ENCODE measurements at regions not wholly inside any gene's neighbourhood (a gene's known extent, or its start where the extent isn't known, plus 50 kb on each side); places are given as distances from the start of the nearest gene placed in this dataset.

DNA sequence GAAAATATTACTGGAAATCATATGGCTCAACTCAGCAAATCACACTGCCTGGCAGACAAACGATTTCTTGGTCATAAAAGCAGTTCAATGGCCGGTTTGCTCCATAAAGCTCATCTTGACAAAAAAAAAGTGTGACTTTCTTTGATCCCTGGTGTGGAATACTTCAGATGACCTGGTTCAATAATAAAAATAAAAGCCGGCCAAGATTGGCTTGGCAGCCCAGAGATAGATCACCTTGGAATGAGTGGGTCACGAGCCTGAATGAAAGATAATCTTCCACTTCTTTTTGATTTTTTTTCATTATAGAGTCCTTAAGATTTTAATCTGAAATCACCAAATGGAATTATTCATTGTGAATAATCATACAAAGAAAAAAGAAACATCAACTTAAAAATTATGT, 445.3 kb upstream of the CITED2 start:
- TF ChIP-seq, protein P1, sequence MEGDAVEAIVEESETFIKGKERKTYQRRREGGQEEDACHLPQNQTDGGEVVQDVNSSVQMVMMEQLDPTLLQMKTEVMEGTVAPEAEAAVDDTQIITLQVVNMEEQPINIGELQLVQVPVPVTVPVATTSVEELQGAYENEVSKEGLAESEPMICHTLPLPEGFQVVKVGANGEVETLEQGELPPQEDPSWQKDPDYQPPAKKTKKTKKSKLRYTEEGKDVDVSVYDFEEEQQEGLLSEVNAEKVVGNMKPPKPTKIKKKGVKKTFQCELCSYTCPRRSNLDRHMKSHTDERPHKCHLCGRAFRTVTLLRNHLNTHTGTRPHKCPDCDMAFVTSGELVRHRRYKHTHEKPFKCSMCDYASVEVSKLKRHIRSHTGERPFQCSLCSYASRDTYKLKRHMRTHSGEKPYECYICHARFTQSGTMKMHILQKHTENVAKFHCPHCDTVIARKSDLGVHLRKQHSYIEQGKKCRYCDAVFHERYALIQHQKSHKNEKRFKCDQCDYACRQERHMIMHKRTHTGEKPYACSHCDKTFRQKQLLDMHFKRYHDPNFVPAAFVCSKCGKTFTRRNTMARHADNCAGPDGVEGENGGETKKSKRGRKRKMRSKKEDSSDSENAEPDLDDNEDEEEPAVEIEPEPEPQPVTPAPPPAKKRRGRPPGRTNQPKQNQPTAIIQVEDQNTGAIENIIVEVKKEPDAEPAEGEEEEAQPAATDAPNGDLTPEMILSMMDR (conservative IDR thresholded peaks at IDR 0.05; ENCODE audit: low read depth, low read length), result no peak
- TF ChIP-seq EZH2 (IDR thresholded peaks at IDR 0.05; ENCODE audit: borderline replicate concordance, low read depth, low read length, poor library complexity, severe bottlenecking), result no peak

Measured in A673 (cell line).